ENCODE measurements at regions not wholly inside any gene's neighbourhood (a gene's known extent, or its start where the extent isn't known, plus 50 kb on each side); places are given as distances from the start of the nearest gene placed in this dataset.

GRCh38 chr12:92199819-92200576, 54.4 kb upstream of the BTG1 start:
- H3K4me1 ChIP-seq (ENCODE audit: control insufficient read depth in 1 of 2, insufficient read depth in 2 of 2, low read length in 2 of 2) = no peaks in the 10 kb centered on the region
- H3K9me3 ChIP-seq (ENCODE audit: control insufficient read depth in 1 of 2, low read length in 2 of 2) = no peaks in the 10 kb centered on the region
- no peak overlapping the region for H3K27ac ChIP-seq (ENCODE audit: low read length)
- no peaks in the 10 kb centered on the region for H3K36me3 ChIP-seq (ENCODE audit: control insufficient read depth in 1 of 2, insufficient read depth in 2 of 2, low read length in 2 of 2)
- H3K4me3 ChIP-seq (ENCODE audit: low read depth in 1 of 2, low read length in 2 of 2) = no peak overlapping the region
- H3K27me3 ChIP-seq (ENCODE audit: low read depth, low read length) = no peaks in the 10 kb centered on the region

GRCh38 chr12:92197815-92198214, 52.2 kb upstream of the BTG1 start:
- Histone ChIP-seq H3K27me3 (ENCODE audit: low read depth, low read length) (no peaks in the 10 kb centered on the region), H3K27ac (ENCODE audit: low read length) (no peak overlapping the region), H3K4me1 (ENCODE audit: control insufficient read depth in 1 of 2, insufficient read depth in 2 of 2, low read length in 2 of 2) (no peaks in the 10 kb centered on the region), H3K4me3 (ENCODE audit: low read depth in 1 of 2, low read length in 2 of 2) (no peak overlapping the region), H3K36me3 (ENCODE audit: control insufficient read depth in 1 of 2, insufficient read depth in 2 of 2, low read length in 2 of 2) (no peaks in the 10 kb centered on the region), H3K9me3 (ENCODE audit: control insufficient read depth in 1 of 2, low read length in 2 of 2) (no peaks in the 10 kb centered on the region)

- no peaks in the 10 kb centered on the region for H3K9me3 ChIP-seq (ENCODE audit: control insufficient read depth in 1 of 2, low read length in 2 of 2)
- H3K4me1 ChIP-seq (ENCODE audit: control insufficient read depth in 1 of 2, insufficient read depth in 2 of 2, low read length in 2 of 2) = no peaks in the 10 kb centered on the region
- H3K27me3 ChIP-seq (ENCODE audit: low read depth, low read length) = no peaks in the 10 kb centered on the region
- no peaks in the 10 kb centered on the region for H3K36me3 ChIP-seq (ENCODE audit: control insufficient read depth in 1 of 2, insufficient read depth in 2 of 2, low read length in 2 of 2)
- H3K4me3 ChIP-seq (ENCODE audit: low read depth in 1 of 2, low read length in 2 of 2) = no peak overlapping the region
- H3K27ac ChIP-seq (ENCODE audit: low read length) = no peak overlapping the region
These were observed 50.7 kb upstream of the BTG1 start for GRCh38 chr12:92196368-92196767.

Data from muscle layer of duodenum (tissue), 2 donors.